ENCODE measurements at regions not wholly inside any gene's neighbourhood (a gene's known extent, or its start where the extent isn't known, plus 50 kb on each side); places are given as distances from the start of the nearest gene placed in this dataset.
A peak's percentile ranks its signal among the peaks of the same experiment; 100 is the strongest.

GRCh38 chr2:65634304-65634703, 201.9 kb upstream of the SPRED2 start:
- Histone ChIP-seq H3K4me1 (peaks cover 0 to 4% of the 10 kb centered on the region in 2 donors), H3K27ac (no peak overlapping the region), H3K9me3 (no peaks in the 10 kb centered on the region), H3K27me3 (no peaks in the 10 kb centered on the region), H3K4me3 (no peak overlapping the region), H3K36me3 (no peaks in the 10 kb centered on the region)
- TF ChIP-seq CTCF (IDR thresholded peaks at IDR 0.05) (no peak), POLR2A (IDR thresholded peaks at IDR 0.05) (no peak)
- intact Hi-C loops (cut with DNase I; ENCODE audit: low total_unique reads): no loop called here
- DNase-seq: no peak

GRCh38 chr2:65630643-65631042, 198.2 kb upstream of the SPRED2 start:
- intact Hi-C loops (cut with DNase I; ENCODE audit: low total_unique reads): no loop called here
- no peak for TF ChIP-seq CTCF (IDR thresholded peaks at IDR 0.05)
- no peak for TF ChIP-seq POLR2A (IDR thresholded peaks at IDR 0.05)
- no peak overlapping the region for H3K4me3 ChIP-seq
- peak; percentile 54 to 75 for DNase-seq
- H3K9me3 ChIP-seq: no peaks in the 10 kb centered on the region
- H3K27me3 ChIP-seq: no peaks in the 10 kb centered on the region
- H3K4me1 ChIP-seq: peaks cover 0 to 4% of the 10 kb centered on the region in 2 donors
- no peaks in the 10 kb centered on the region for H3K36me3 ChIP-seq
- peak overlapping the region; percentile 81 to 89 for H3K27ac ChIP-seq

GRCh38 chr2:65628156-65628555, 195.8 kb upstream of the SPRED2 start:
- TF ChIP-seq CTCF (IDR thresholded peaks at IDR 0.05) (no peak), POLR2A (IDR thresholded peaks at IDR 0.05) (no peak)
- H3K27ac ChIP-seq: no peak overlapping the region

GRCh38 chr2:65626831-65627230, 194.4 kb upstream of the SPRED2 start:
- TF ChIP-seq CTCF (IDR thresholded peaks at IDR 0.05) (no peak), POLR2A (IDR thresholded peaks at IDR 0.05) (no peak)
- H3K9me3 ChIP-seq: no peaks in the 10 kb centered on the region
- no peak overlapping the region for H3K27ac ChIP-seq
- H3K4me1 ChIP-seq: peaks cover 0 to 4% of the 10 kb centered on the region in 2 donors
- no peak overlapping the region for H3K4me3 ChIP-seq
- intact Hi-C loops (cut with DNase I; ENCODE audit: low total_unique reads): no loop called here
- no peaks in the 10 kb centered on the region for H3K36me3 ChIP-seq
- no peak for DNase-seq
- H3K27me3 ChIP-seq: no peaks in the 10 kb centered on the region

More at GRCh38 chr2:65628156-65628555, 195.8 kb upstream of the SPRED2 start:
- DNase-seq: no peak
- H3K4me3 ChIP-seq: no peak overlapping the region
- no peaks in the 10 kb centered on the region for H3K27me3 ChIP-seq
- peaks cover 0 to 4% of the 10 kb centered on the region in 2 donors for H3K4me1 ChIP-seq
- no peaks in the 10 kb centered on the region for H3K36me3 ChIP-seq
- intact Hi-C loops (cut with DNase I; ENCODE audit: low total_unique reads): no loop called here
- no peaks in the 10 kb centered on the region for H3K9me3 ChIP-seq

GRCh38 chr2:65625982-65626381, 193.6 kb upstream of the SPRED2 start:
- no peak for TF ChIP-seq POLR2A (IDR thresholded peaks at IDR 0.05)
- TF ChIP-seq CTCF (IDR thresholded peaks at IDR 0.05): no peak
- Histone ChIP-seq H3K36me3 (no peaks in the 10 kb centered on the region), H3K9me3 (no peaks in the 10 kb centered on the region), H3K27ac (no peak overlapping the region), H3K4me3 (no peak overlapping the region), H3K4me1 (peaks cover 0 to 4% of the 10 kb centered on the region in 2 donors), H3K27me3 (no peaks in the 10 kb centered on the region)
- intact Hi-C loops (cut with DNase I; ENCODE audit: low total_unique reads): no loop called here
- DNase-seq: no peak
